DMS114 treated with DMSO at 0.1 percent for 48 hours (cell line): ENCODE measurements at regions not wholly inside any gene's neighbourhood (a gene's known extent, or its start where the extent isn't known, plus 50 kb on each side); places are given as distances from the start of the nearest gene placed in this dataset.

Experiments
- DNase-seq: peaks from one replicate; lab custom pipeline; 2025; ENCODE audit not compliant: unreplicated experiment; lab: John Stamatoyannopoulos, UW

GRCh38 chr18:47550611-47551010, 299.2 kb upstream of the SKOR2 start:
- DNase-seq = no peak

- DNase-seq = no peak
Measured at GRCh38 chr18:47549021-47549540, 297.6 kb upstream of the SKOR2 start.

GRCh38 chr18:47547539-47548202, 296.2 kb upstream of the SKOR2 start:
- no peak for DNase-seq

GRCh38 chr18:47545613-47546012, 294.2 kb upstream of the SKOR2 start:
- no peak for DNase-seq

DNA sequence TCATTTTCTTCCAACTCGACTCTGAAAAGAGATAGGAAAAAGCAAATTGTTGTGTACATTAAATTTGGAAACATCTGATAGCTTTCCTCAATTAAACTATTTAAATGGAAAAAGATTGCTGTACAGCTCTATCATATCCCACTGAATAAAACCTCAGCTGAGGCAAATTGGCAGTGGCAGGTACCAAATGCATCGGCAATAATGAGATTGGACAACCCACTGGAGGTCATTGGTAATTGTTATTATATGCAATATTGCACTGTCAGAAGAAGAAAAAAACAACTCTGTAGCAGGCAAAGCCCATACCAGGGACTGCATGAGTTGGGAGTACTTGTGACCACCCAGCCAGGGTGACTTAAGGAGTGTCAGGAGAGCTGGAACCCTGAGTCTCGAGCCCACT, 291.6 kb upstream of the SKOR2 start:
- no peak for DNase-seq

GRCh38 chr18:47542551-47542950, 291.1 kb upstream of the SKOR2 start:
- DNase-seq = no peak

GRCh38 chr18:47531717-47532116, 280.3 kb upstream of the SKOR2 start:
- DNase-seq = no peak

GRCh38 chr18:47530695-47531094, 279.2 kb upstream of the SKOR2 start:
- no peak for DNase-seq

GRCh38 chr18:47528343-47528742, 276.9 kb upstream of the SKOR2 start:
- DNase-seq = no peak

DNA sequence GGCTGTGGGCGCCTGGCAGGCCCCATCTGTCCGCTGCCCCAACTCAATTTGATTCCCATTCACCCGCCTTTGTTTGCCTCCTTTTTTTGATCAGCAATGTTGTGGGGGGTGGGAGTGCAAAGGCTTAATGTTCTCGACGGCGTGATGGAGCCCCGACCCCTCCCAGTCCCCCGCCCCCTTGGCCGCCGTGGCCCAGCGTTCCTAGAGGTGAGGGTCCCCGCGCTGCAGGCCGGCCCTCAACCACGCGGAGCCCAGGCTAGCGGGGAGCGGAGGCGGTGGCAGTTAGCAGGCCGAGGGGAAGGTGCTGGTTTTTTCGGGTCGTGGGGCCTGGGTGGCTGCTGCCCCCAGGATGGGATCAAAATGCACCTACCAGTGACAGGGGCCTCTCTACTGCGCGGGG, 274.7 kb upstream of the SKOR2 start:
- DNase-seq = no peak

DNA sequence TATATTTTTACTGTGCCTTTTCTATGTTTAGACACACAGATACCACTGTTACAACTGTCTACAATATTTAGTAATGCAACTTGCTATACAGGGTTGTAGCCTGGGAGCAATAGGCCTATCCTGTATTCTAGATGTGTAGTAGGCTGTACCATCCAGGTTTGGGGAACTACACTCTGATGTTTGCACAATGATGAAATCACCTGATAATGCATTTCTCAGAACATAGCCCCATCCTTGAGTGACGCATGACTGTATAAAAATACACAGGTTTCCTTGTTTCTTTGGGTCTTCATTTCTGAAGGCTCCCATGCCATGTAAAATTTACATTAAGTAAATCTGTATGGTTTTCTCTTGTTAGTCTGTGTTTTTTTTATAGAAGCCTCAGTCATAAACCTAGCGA, 270.9 kb upstream of the SKOR2 start:
- no peak for DNase-seq

GRCh38 chr18:47520263-47520662, 268.8 kb upstream of the SKOR2 start:
- DNase-seq = no peak

- DNase-seq = no peak
Measured at GRCh38 chr18:47519706-47520105, 268.2 kb upstream of the SKOR2 start.

GRCh38 chr18:47519277-47519676, 267.8 kb upstream of the SKOR2 start:
- DNase-seq = no peak

DNA sequence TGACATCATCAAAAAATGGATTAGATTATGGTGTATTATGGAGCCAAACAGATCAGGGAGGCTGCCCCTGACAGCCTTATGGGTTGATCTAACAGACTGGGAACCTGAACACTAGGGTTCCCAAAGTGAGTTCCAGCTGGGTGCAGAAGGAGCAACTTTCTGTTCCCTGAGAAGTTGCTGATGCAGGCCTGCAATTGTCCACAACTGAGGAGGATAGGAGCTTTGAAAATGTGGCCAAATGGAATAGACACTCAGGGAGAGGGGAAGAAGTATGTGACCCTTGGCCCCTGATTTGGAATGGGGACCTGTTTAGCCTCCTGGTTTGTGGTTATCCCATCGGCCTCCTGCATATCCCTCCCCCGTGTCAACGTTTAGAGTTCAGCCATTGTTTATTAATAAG, 262.2 kb upstream of the SKOR2 start:
- DNase-seq = no peak

DNA sequence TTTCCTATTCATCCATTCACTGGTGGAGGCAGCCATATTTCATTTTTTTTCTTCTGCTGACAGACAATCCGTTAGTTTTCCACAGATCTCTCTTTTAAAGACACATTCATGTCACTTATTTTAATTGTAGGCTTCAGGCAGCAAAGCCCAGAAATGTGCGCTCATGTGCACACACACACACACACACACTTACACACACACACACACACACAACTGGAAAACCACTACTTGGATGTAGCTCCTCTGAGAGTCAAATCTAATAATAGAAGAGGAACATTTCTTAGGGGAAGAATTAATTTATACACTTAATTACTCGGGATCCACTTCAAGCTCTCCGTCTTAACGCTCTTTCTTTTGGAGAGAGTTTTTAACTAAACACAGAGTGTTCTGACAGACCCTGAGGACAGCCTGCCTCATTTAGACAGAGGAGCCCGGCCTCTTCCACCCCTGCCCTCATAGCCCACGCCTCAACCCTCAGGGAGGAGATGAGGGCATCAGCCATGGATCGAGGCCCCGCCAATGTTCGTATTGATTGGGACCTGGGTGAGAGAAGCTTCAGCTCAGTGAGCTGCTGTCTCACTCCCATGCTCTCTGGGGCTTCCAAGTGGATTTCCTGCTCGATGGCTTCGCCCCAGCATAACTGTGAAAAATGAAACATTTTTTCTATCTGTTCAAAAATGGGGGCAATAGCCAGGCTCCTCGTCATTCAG, 261.4 kb upstream of the SKOR2 start:
- DNase-seq = no peak

DNA sequence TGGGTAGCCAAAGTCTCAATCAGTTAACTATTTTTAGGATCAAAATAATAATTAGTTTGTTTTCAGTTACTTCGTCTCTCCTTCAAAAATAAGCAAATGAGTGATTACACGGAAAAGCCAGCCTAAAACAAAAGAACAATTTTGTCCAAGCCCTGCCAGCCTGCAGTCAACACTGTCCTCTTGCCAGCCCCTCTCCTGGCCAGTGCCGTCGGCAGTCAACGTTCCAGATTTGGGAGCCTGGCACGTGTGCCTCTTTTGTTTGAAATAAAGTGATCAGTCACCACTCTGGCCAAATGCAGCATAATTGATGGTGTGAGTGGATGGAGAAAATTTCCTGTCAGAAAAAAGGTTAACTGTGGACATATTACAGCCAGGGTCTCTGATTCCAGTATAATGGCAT, 260.6 kb upstream of the SKOR2 start:
- DNase-seq = no peak

DNA sequence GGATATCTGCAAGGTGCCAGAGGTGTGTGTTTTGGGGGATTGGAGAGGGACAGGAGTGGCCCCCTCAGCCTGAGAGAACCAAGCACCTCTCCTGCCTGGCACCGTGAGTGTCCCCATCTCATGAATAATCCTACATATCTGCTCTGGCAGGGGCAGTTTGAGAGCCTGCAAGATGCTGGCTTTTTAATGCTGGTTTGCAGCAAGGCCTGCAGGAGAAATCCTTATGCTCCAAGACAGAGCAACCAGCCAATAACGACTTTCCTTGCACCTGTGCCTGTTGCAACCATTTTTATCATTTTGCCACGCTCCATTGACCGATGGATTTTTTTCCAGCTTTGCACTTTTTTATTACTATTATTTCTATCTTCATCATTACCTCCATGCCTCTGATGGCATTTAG, 259.4 kb upstream of the SKOR2 start:
- DNase-seq = no peak

DNA sequence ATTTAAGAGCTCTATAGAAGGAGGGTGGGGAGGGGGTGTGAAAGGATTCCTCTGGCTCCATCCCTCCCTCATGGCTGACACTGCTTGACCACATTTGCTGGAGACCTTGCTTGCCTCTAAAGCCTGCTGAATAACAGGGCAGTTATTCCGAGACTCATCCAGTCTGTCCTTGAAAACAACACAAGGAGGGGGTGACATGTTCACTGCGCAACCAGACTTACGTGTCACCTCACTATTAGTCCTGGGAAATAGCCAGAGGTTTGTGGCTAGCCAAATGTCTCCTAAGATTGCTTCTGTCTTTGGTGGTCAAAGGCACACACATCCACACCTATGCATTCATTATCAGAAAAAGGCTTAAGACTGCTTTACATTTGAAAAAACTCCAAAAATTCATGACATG, 256.2 kb upstream of the SKOR2 start:
- no peak for DNase-seq

GRCh38 chr18:47506897-47507296, 255.4 kb upstream of the SKOR2 start:
- no peak for DNase-seq

DNA sequence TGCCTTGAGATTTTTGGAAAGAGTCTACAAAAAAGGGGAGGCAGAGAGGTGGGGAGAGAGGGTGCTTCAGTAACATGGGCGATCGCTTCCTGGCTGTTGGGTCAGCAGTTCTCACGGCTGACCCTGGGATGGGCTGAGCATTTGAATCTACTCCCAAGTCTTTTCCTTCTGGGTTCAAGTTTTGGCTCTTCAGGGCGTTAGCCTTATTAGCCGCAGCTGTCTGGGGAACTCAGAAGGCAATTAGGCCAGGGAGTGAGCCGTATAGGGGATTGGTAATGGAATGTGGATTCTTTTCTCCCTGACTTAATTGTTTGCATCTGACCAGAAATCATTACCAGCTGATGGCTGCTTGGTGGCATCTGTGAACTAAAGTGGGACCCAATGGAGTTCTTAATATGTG, 250.5 kb upstream of the SKOR2 start:
- no peak for DNase-seq

DNA sequence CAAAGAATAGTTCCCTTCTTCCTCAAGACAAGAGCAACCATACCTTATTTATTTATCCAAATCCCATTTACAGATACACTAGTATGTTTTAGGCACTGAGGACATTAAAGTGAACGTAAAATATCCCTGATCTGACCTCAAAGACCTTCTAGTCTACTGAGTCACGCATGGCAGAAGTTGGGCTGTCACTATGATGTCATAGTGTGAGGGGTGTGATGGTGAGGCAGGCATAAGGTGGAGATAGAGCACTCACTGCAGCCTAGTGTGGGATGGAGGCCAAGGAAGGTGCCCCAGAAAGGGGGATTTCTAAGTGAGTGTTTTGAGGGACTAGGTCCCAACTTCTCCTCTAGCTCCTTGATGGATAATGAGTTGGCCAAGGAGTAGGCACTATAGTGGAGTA, 249.5 kb upstream of the SKOR2 start:
- DNase-seq = no peak

DNA sequence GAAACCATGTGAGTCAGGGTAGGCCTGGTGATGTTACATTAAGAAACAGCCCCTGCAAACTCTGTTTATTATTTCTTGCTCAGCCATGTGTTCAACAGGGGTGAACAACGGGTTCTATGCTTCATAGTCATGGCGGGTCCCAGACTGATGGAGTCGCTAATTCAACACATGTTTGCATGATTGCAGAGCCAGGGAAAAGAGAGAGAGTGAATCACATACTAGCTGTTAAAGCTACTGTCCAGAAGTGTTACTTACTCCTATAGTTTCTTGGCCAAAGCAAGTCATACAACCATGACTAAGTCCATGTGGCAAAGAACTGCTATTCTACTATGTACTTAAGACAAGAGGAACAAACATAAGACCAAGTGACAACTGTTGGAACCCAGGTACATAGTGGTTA, 241.2 kb upstream of the SKOR2 start:
- no peak for DNase-seq
